DOHH2 (cell line): ENCODE measurements at regions not wholly inside any gene's neighbourhood (a gene's known extent, or its start where the extent isn't known, plus 50 kb on each side); places are given as distances from the start of the nearest gene placed in this dataset.

Source experiments
- H3F3A ChIP-seq: fragments of 200-600 bp; sonication (generic), shearing (Covaris generic); 2 replicates; pipeline ENCODE4 v1.6.0; 2016; ENCODE audit warnings: antibody characterized with exemption, mild to moderate bottlenecking; ENCODE audit not compliant: control insufficient read depth, insufficient read depth
- H3K27ac ChIP-seq: fragments of 200-600 bp; sonication (generic); 2 replicates; pipeline ENCODE4 v1.5.1; 2014; ENCODE audit warnings: low read depth, mild to moderate bottlenecking, low read length, moderate library complexity
- H3K27me3 ChIP-seq: fragments of 200-600 bp; sonication (generic); 2 replicates; pipeline ENCODE4 v1.6.1; 2014; ENCODE audit warnings: mild to moderate bottlenecking, low read length, mixed read lengths; ENCODE audit not compliant: control insufficient read depth
- H3K36me3 ChIP-seq: fragments of 200-600 bp; sonication (generic); 2 replicates; pipeline ENCODE4 v1.6.1; 2014; ENCODE audit warnings: mild to moderate bottlenecking, low read length, moderate library complexity, mixed read lengths; ENCODE audit not compliant: control insufficient read depth
- H3K4me1 ChIP-seq: fragments of 200-600 bp; sonication (generic); 2 replicates; pipeline ENCODE4 v1.6.1; 2014; ENCODE audit warnings: mild to moderate bottlenecking, low read length, mixed read lengths; ENCODE audit not compliant: control insufficient read depth
- H3K4me2 ChIP-seq: fragments of 200-600 bp; sonication (generic); 2 replicates; pipeline ENCODE4 v1.6.0; 2014; ENCODE audit warnings: mild to moderate bottlenecking, low read length, moderate library complexity
- H3K4me3 ChIP-seq: fragments of 200-600 bp; sonication (generic); 2 replicates; pipeline ENCODE4 v1.5.1; 2014; ENCODE audit warnings: mild to moderate bottlenecking, low read length, mixed read lengths
- H3K79me2 ChIP-seq: fragments of 200-600 bp; sonication (generic); 2 replicates; pipeline ENCODE4 v1.6.1; 2014; ENCODE audit warnings: mild to moderate bottlenecking, low read length, mixed read lengths; ENCODE audit not compliant: control insufficient read depth
- H3K9me2 ChIP-seq: fragments of 200-600 bp; sonication (generic); replicated peaks from 2 replicates; pipeline ENCODE4 v1.6.1; 2014; ENCODE audit warnings: mild to moderate bottlenecking, low read length, mixed read lengths; ENCODE audit not compliant: control insufficient read depth
- H3K9me3 ChIP-seq: fragments of 200-600 bp; sonication (generic); 2 replicates; pipeline ENCODE4 v1.6.1; 2014; ENCODE audit warnings: antibody characterized with exemption, low read length, mixed read lengths; ENCODE audit not compliant: control insufficient read depth, insufficient read depth
- H4K20me1 ChIP-seq: fragments of 200-600 bp; sonication (generic); 2 replicates; pipeline ENCODE4 v1.6.0; 2014; ENCODE audit warnings: low read depth, mild to moderate bottlenecking, antibody characterized with exemption, low read length, moderate library complexity; ENCODE audit not compliant: control insufficient read depth, insufficient read depth
- CTCF ChIP-seq: fragments of 200-600 bp; sonication (generic); IDR thresholded peaks from one replicate; pipeline ENCODE4 v1.5.1; 2014; ENCODE audit warnings: antibody characterized with exemption, mild to moderate bottlenecking, low read depth, low read length; ENCODE audit not compliant: poor library complexity, severe bottlenecking
- EZH2phosphoT487 ChIP-seq: fragments of 200-600 bp; sonication (generic); IDR thresholded peaks from 2 replicates; pipeline ENCODE4 v1.6.1; 2017; ENCODE audit warnings: borderline replicate concordance, mild to moderate bottlenecking, antibody characterized with exemption, low read length, moderate library complexity, mixed read lengths

DNA sequence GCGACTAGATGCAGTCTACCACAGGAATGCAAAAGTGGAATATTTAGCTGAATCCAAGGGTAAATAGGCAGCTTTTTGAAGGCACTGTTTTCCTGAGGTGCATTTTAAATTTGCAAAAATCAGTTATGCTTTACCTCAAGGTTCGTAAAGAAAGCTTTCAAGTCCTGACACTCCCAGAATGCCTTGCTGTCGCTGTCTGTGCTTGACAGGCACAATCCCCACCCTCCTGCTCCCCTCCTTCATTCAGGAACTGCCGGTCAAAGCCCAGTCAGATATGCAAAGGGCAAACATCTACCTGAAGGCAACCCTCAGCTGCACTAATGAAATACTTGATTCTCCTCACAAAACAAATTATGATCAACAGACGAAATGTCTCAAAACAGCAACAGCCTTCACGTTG lies 97.4 kb upstream of the DDX18 start:
- H3K27ac ChIP-seq: no peak overlapping the region
- TF ChIP-seq EZH2phosphoT487 (no peak), CTCF (no peak)
- H4K20me1 ChIP-seq: no peaks in the 10 kb centered on the region
- H3K4me3 ChIP-seq: no peak overlapping the region
- no peaks in the 10 kb centered on the region for H3K9me2 ChIP-seq
- no peaks in the 10 kb centered on the region for H3K27me3 ChIP-seq
- H3K4me2 ChIP-seq: no peak overlapping the region
- no peaks in the 10 kb centered on the region for H3F3A ChIP-seq
- no peaks in the 10 kb centered on the region for H3K36me3 ChIP-seq
- no peaks in the 10 kb centered on the region for H3K4me1 ChIP-seq
- H3K9me3 ChIP-seq: no peaks in the 10 kb centered on the region
- no peaks in the 10 kb centered on the region for H3K79me2 ChIP-seq

DNA sequence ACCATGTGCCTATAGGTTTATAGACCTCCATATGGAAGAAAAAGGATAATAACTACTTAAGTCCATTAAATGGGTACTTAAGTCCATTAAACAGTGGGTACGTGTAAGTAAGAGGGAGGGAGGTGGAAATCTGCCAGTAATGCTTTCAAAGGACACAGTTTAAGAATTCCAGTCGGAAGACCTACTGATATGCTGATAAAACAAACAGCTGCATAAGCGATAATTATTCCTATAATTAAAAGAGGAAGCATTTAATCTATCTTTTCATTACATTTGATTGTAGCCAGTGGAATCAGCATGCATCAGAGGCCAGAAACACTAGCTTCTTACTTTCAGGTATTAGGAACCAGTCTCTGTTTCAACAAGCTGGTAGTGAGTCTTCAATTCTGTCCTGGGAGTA lies 96.4 kb upstream of the DDX18 start:
- H3K4me1 ChIP-seq: no peaks in the 10 kb centered on the region
- H3K4me2 ChIP-seq: no peak overlapping the region
- H3K27ac ChIP-seq: no peak overlapping the region
- no peaks in the 10 kb centered on the region for H3K9me2 ChIP-seq
- no peaks in the 10 kb centered on the region for H3K9me3 ChIP-seq
- no peak for TF ChIP-seq EZH2phosphoT487
- no peak for TF ChIP-seq CTCF
- no peaks in the 10 kb centered on the region for H3F3A ChIP-seq
- no peaks in the 10 kb centered on the region for H3K79me2 ChIP-seq
- no peaks in the 10 kb centered on the region for H4K20me1 ChIP-seq
- H3K27me3 ChIP-seq: no peaks in the 10 kb centered on the region
- no peak overlapping the region for H3K4me3 ChIP-seq
- no peaks in the 10 kb centered on the region for H3K36me3 ChIP-seq

GRCh38 chr2:117720765-117721164 lies 93.7 kb upstream of the DDX18 start:
- no peaks in the 10 kb centered on the region for H3K4me1 ChIP-seq
- H4K20me1 ChIP-seq: no peaks in the 10 kb centered on the region
- H3K27me3 ChIP-seq: no peaks in the 10 kb centered on the region
- no peak for TF ChIP-seq CTCF
- no peak for TF ChIP-seq EZH2phosphoT487
- H3K36me3 ChIP-seq: no peaks in the 10 kb centered on the region
- no peaks in the 10 kb centered on the region for H3K9me3 ChIP-seq
- H3K79me2 ChIP-seq: no peaks in the 10 kb centered on the region
- H3K4me3 ChIP-seq: no peak overlapping the region
- H3K4me2 ChIP-seq: no peak overlapping the region
- no peak overlapping the region for H3K27ac ChIP-seq
- no peaks in the 10 kb centered on the region for H3K9me2 ChIP-seq
- H3F3A ChIP-seq: no peaks in the 10 kb centered on the region

DNA sequence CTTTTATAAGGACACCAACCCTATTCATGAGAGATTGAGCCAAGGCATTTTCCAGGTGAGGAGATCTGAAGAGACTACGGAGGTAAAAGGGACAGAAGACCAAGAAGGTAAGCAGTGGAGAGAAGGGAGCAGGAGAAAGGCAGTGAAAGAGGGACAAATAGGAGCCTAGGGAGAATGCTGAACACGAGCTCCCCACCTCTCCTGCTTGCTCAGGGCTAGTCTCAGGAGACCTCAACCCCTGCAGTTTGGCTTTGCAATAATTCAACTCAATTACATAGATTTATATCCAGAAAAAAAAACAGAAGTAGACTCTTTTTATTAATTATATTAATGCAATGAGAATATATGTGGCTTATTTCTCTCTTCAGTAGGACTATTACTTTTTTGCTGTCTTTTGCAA lies 91.0 kb upstream of the DDX18 start:
- H3K36me3 ChIP-seq: no peaks in the 10 kb centered on the region
- H3K9me2 ChIP-seq: no peaks in the 10 kb centered on the region
- no peaks in the 10 kb centered on the region for H3K9me3 ChIP-seq
- H3K4me3 ChIP-seq: no peak overlapping the region
- H4K20me1 ChIP-seq: no peaks in the 10 kb centered on the region
- H3K27ac ChIP-seq: no peak overlapping the region
- H3F3A ChIP-seq: no peaks in the 10 kb centered on the region
- H3K79me2 ChIP-seq: no peaks in the 10 kb centered on the region
- no peaks in the 10 kb centered on the region for H3K4me1 ChIP-seq
- TF ChIP-seq CTCF (no peak), EZH2phosphoT487 (no peak)
- H3K27me3 ChIP-seq: no peaks in the 10 kb centered on the region
- no peak overlapping the region for H3K4me2 ChIP-seq
